Caki2 (cell line): ENCODE measurements at regions not wholly inside any gene's neighbourhood (a gene's known extent, or its start where the extent isn't known, plus 50 kb on each side); places are given as distances from the start of the nearest gene placed in this dataset.

Experiments
- DNase-seq: peaks from one replicate; pipeline ENCODE4 v3.0.0-alpha.2; 2015; ENCODE audit warnings: low read depth
- in situ Hi-C: cut with HindIII; loops from 2 replicates; pipeline ENCODE4 v1.10.0; 2016; ENCODE audit warnings: low sequenced_read_pairs, low pct_unique_long_range_greater_than_20kb, mixed read lengths

DNA sequence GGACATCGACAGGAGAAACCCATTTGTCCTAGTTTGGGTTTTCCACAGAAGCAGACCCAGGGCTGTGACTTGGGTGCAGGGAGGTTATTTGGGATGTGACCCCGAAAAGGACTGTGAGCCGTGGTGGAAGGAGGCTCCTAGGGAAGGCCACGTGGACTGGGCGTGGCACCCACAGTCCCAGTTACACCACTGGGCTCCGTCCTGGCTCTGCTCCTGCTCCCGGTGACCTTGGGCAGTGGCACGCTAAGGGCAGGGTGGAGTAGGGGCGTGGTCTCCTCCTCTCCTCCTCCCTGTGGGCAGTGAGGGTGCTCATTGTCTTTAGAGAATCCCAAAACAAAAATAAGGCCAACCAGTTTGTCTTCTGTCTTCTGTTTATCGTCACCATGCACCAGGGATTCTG, 190.1 kb downstream of the GADD45G start:
- DNase-seq = peak; percentile 9
- in situ Hi-C loops = no loop called here

DNA sequence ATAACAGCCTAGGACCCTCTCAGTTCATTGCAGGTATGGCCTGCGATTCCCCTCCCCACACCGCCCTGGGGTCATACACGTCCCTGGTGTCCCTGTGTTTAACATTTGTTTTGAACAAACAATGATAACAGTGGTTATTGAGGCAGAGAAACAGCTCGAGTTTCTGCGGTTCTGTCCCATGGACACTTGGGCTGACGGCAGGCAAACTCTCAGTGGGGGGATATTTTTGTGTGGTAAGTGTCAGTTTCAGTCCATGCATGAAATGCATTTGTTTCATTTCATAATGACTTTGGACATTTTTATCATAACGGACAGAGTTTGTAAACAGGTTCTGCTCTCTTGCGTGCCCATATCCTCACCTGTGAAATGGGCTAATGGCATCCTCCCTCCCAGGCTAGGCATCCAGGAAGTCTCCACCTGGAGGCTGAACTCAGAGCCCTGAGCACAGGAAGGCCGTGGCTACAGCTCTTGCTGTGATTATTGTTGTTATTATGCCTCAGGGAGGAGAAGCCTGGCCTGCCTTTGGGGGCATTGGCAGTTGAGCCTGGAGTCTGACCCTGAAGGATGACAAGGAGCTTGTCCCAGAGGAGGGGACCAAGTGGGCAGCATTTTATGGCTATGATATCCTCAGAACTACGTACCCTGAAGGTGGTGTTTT, 190.9 kb downstream of the GADD45G start:
- DNase-seq = no peak
- in situ Hi-C loops = no loop called here

DNA sequence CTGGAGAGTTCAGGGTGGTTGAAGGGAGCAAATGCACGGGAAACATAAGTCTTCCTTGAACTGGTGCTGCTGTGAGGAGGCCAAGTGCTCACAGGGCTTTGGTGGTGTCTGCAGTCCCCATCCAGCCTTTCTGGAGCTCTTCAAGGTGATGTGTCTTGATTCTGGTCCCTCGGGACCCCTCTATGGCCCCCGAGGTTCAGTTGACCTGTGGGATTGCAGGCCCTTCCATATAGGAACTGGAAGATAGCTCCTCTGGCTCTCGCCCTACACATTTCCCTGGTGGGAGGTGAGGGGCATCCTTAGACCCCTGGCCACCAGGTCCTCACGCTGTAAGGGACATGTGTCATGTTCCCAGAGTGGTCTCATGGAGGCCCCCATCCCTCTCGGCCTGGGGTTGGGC, 191.8 kb downstream of the GADD45G start:
- in situ Hi-C loops = no loop called here

DNA sequence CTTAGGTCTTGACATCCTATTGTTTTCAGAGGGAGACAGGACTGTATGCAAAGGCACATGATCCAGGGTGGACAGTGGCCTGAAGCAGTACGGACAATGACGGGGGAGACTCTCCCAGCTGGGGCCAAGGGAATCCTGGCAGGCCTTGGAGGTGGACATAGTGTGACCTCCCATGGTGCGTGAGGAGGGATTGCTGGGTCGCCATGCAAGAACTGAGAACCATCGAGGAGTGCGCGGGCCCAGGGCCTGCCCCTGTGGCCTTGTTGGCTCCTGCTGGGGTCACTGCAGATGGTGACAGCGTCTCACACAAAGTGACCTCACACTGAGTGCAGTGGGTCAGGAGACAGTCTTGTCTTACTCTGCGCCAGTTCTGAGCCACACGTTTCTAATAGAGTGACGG, 192.4 kb downstream of the GADD45G start:
- no peak for DNase-seq
- in situ Hi-C loops = no loop called here

More for the DNA sequence above, 191.8 kb downstream of the GADD45G start:
- no peak for DNase-seq

DNA sequence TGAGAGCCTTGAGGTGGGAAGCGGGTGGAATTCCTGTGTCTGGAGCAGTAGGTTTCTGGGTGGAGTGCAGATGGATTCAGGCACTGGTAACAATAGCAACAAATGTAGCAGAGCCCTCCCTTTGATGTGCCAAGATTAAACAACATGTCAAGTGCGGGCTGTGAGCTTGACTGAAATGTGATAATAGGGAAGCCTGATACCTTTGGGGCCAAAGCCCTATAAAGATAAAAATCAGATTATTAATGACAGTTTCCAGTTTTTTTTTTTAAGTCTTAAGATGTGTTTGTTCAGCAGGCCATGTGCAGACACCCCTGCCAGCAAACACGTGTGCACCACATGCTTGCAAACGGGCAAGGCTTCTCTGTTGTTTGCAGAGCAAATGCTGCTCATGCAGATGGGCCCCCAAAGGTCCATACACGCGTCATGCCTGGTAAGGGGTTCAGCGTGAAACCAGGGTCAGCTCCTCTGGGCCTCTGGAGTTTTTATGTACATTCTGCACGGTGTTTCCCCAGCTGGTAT, 193.2 kb downstream of the GADD45G start:
- in situ Hi-C loops = no loop called here
- no peak for DNase-seq

DNA sequence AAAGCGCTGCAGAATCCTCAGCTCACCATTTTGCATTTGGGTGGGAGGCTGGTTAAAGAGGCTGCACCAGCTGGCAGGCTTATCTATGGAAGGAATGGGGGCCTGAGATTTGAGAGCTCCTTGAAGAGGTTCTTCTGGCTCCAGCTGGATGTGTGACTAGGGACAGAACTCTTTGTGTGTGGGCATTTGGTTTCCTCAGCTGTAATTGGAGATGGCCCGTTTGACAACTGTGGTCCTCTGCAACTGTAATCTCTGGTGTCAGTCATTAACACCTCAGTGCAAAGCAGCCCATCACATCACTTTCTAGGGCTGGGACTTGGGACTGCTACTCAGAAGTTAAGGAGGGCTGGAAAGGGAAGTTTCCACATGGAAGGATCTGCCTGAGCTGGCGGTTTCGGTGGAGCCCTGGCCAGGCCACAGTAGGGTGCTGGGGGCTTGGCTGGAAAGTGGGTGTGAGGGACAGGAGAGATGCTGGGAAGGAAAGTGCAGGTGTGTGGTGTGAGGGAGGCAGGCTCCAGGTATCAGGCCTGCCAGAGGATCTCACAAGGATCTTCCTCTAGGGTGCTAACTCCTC, 193.8 kb downstream of the GADD45G start:
- in situ Hi-C loops = no loop called here
- DNase-seq = no peak

DNA sequence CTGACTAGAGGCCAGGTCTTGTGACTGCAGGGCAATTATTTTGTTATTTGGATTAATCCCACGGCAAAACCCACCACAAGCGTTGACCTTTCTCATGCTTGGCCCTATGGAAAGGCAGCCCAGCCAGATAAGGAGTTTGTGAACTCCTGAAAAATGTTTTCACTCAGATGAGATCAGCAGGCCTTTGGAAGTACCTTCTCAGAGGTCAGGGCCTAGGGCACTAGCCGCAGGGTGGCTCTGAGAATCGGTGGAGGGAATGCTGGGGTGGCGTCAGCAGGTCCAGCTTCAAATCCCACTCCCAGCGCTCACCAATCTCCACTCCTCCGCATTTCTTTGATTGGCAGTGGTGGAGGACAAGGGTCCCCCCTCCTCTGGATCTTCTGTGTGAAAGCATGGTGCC, 194.4 kb downstream of the GADD45G start:
- no peak for DNase-seq
- in situ Hi-C loops = no loop called here

DNA sequence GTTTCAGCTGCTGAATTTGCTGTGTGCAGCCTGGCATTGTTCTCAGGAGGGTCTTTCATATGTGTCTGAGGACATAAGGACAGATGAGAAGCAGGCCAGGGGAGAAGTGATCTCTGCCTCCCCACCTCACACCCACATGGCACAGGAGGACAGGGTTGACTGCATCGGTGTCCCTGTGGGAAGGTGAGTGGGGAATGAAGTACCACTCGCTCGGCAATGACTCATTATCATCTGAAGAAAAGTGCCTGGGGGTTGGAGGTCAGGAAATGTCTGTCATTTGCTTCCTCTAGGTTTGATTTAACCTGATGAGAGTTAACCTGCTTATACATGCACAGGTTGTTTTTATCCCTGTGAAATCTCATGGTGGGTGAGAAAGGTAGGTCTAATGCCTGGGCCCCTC, 195.0 kb downstream of the GADD45G start:
- no peak for DNase-seq
- in situ Hi-C loops = no loop called here

DNA sequence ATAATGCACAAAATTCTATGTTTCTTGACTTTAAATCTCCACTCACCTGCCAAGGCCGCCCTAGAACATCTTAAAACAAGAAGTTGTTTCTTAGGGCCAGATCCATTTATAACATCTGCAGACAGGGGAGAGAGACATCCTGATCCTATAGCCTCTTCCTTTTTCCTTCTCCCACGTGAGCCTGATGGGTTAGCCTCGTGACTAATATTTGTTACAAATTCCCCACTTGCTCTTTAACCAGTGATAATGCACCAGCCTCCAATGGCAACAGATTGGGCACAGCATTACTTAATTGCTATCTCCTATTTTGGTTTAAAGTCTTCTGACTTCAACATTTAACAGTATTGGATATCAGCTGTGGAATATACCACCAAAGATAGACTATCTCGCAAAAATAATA, 196.5 kb downstream of the GADD45G start:
- no peak for DNase-seq
- in situ Hi-C loops = no loop called here

DNA sequence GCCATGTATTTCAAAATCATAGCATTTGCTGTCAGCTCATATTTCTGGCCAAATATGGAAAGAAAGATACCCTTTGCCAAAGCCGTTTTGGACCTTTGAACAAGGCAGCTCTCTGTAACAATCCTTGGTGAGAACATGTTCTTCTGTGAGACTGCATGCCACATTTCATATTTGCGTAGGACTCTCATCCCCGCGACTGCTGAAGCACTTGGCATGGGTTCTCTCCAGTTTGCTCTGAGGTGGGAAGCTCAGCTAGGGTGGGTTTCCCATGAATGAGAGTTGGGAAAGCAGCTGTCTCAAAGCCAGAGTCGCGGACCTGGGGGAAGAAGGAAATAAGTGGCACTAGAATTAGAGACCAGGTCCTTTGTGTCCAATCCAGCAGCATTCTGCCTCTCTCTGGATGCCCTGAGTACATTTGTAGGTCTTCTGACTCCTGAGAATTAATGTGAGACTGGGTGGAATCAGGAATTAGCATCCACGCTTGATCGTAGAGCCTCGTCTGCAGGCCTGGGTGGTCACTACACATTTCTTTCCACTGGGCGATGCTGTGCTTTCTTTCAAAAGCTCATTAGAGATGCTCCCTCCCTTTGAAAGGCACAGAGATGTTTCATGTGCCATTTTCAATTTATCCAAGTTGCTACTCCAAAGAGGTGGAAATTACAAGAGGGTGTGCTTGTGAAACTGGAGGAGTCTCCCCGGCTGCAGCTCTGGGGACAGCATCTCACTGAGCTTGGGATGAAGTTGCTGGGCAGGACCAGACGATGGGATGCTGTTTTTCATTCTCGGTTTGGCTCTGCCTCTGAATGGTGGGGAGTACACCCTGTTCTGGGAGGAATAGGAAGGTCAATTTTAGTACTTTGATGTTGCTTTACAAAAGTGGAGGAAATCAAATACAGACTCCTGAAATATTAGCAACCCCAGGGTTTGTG, 197.2 kb downstream of the GADD45G start:
- in situ Hi-C loops = no loop called here
- DNase-seq = no peak

DNA sequence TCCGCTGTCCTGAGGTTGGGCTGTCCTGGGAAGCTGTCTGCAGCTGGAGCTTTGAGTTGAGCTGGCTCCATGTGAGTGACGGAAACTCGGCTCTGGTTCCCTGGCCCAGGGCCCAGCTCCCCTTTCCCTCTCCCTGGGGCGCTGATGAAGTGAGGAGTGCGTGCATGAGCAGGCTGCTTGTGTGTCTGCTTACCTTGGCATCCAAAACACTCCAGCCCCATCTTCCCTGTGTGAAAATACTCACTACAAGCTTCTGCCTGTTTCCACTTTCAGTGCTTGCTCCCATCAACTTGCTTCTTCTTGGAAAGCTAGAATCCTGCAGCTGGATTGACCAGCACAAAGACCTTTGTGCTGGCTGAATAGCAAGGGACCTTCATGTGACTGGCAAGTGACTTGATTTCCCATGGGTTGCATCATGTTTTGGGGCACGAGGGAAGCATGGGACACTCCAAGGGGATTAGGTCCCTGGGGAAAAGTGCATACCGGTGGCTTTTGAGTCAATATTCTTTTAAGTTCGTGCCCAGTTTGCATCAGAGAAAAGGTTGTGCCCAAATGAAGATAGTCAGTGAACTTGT, 198.1 kb downstream of the GADD45G start:
- no peak for DNase-seq
- in situ Hi-C loops = no loop called here

DNA sequence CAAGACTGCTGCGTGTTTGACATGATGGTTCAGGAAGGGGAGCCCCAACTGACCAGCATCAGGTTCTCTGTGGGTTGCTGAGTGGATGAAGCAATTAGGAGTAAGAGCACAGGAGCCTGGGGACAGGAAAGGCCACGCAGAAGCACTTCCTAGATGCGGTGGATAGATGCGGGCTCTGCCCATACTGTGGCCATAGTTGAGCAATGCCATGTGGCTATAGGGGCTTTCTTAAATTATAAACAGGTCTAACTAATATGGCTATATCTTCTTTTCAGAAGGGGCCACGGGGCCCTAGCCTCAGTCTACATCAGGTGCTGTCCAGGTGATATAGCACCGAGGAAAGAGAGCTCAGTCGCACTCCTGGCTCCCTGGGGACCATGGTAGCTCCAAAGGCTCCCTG, 198.6 kb downstream of the GADD45G start:
- in situ Hi-C loops = no loop called here
- DNase-seq = no peak

DNA sequence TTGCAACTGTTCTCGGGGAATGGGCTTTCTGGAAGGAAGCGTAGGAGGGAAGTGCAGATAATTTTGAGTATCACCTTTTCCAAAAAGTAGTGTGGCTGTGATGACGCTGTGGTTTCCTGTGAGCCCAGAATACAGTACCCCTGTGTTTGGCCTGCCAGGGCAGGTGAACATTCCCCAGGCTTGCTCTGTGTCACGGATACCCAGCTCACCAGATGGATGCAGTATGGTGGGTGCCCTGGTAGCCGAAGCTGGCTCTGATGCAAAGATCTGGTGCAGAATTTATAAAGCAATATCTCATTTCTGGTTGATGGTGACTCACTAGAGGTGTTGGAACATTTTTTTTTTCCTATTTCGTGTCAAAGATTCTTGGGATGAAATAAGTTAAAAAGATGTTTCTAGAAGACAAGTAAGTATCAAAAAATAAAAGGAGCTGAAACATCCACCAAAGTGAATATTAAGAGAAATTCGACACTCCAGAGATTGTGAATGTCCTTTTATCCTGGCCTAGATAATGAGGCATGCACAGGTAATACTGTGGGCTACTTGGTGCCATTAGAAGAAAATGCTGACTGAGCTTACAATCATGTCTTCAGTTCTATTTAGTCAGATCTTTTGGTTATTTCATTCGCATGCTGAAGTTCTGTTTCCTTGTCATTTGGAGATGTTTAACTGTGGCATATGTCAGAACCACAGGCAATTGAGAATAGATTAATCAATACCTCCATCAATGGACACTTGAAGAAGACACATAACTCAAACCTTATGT, 200.1 kb downstream of the GADD45G start:
- in situ Hi-C loops = no loop called here
- no peak for DNase-seq

DNA sequence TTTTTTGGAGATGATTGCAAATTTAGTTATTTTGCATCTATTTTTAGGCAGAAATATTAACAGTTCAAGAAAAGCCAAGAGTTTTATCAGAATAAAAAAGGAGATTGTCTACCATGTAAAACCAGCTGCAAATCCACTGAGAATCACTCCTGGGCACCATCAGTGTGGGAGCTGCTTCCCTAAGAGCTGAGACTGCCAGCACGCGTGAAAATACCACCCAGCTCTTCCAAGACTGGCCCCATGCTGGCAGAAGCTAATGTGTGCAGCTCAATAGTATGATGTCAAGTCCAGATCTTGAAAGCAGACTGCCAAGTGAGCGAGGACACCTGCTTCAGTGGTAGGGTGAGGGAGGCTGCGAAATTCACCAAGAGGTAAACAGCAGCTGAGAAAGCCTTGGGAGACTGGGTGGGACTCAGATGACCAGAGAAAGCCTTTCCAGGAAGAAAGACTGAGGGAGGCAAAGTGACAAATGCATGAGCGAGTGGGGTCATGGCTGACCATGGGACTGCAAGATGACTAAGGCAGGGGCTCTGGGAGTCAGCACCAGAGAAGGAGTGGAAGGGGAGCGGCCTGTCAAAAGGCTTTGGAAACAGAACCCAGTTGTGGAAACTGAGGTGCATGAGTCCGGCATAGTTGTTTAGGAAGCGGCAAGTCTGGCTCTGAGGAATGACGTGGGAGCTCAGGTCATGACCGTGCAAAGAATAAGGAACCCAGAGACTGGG, 200.9 kb downstream of the GADD45G start:
- in situ Hi-C loops = no loop called here

DNA sequence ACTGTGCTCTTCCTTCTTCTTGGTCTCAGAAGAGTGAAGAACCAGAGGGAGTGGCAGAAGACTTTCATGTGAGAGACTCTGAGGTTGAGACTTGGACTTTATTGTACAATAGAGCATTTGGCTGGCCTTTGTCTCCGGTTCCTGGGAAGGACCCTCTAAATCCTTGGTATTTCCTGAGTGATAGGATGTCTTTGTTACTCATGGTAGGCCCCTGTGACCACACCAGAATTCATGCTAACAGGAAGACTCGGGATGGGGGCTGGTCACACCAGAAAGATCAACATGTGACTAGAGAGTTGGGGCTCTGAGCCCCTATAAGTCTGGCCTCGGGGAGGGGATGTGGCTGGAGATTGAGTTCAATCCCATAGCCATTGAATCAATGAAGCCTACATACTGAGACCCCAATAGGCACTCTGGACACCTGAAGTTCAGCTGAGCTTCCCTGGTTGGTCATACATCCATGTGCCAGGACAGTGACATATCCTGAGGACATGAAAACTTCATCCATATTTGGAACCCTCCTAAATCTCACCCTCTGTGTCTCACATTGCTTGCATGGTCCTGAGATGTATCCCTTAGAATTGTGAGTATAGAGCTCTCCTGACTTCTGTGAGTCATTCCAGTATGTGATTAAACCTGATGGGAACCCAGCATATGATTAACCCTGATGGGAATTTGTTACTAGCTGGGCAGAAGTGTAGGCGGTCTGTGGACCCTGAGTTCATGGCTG, 201.7 kb downstream of the GADD45G start:
- no peak for DNase-seq
- in situ Hi-C loops = no loop called here

More for the DNA sequence above, 200.9 kb downstream of the GADD45G start:
- no peak for DNase-seq

DNA sequence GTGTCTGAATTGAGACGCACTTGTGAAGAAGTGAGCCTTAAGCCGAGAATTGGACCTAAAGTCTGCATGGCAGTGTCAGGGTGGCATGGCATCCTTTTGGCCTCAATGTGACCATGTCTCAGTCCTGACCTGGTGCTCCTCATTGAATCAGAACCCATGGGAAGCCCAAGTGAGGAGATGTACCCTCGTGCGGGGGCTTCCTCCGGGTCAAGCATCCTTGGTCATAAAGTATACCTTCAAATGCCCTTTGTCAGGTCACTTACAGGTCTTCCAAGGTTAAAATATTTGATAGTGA, 202.2 kb downstream of the GADD45G start:
- no peak for DNase-seq
- in situ Hi-C loops = no loop called here

DNA sequence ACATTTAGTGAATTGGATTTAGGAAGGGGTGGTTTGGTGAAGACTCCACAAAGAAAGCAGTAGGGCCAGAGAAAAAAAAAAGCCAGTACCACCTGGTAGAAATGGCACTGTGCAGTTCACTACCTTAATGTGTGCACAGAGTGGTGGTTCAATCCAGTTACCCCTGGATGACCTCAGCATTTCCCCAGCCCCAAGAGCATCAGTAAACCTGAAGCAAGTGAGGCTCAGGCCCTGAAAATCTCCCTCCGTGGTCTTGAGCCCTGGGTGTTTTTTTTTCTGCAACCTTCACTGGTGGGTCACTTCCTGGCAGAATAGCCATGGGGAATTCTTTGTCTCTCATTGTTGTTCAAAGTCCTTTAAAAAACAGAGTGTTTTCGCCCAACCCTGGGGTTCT, 202.9 kb downstream of the GADD45G start:
- DNase-seq = no peak
- in situ Hi-C loops = no loop called here
